ENCODE measurements at regions not wholly inside any gene's neighbourhood (a gene's known extent, or its start where the extent isn't known, plus 50 kb on each side); places are given as distances from the start of the nearest gene placed in this dataset.

GRCh38 chr6:71047417-71047816 is 90.6 kb upstream of the B3GAT2 start:
- H3K4me1 ChIP-seq (ENCODE audit: low read depth), result no peaks in the 10 kb centered on the region
- no peaks in the 10 kb centered on the region for H3K9me3 ChIP-seq
- no peak overlapping the region for H3K4me3 ChIP-seq
- DNase-seq (no peak), ATAC-seq (no peak)
- TF ChIP-seq CTCF (IDR thresholded peaks at IDR 0.05), result no peak
- intact Hi-C loops (cut with DNase I, micrococcal nuclease), result no loop called here
- H3K36me3 ChIP-seq (ENCODE audit: low read depth), result no peaks in the 10 kb centered on the region

- no peaks in the 10 kb centered on the region for H3K9me3 ChIP-seq
- no peaks in the 10 kb centered on the region for H3K4me1 ChIP-seq (ENCODE audit: low read depth)
- intact Hi-C loops (cut with DNase I, micrococcal nuclease), result no loop called here
- no peaks in the 10 kb centered on the region for H3K36me3 ChIP-seq (ENCODE audit: low read depth)
- H3K4me3 ChIP-seq, result no peak overlapping the region
- no peak for TF ChIP-seq CTCF (IDR thresholded peaks at IDR 0.05)
- DNase-seq, result no peak
- no peak for ATAC-seq
These were observed 91.7 kb upstream of the B3GAT2 start for GRCh38 chr6:71048320-71049164.

- intact Hi-C loops (cut with DNase I, micrococcal nuclease), result no loop called here
- Histone ChIP-seq H3K4me1 (ENCODE audit: low read depth) (no peaks in the 10 kb centered on the region), H3K9me3 (no peaks in the 10 kb centered on the region), H3K4me3 (no peak overlapping the region), H3K36me3 (ENCODE audit: low read depth) (no peaks in the 10 kb centered on the region)
- TF ChIP-seq CTCF (IDR thresholded peaks at IDR 0.05), result no peak
- ATAC-seq, result no peak
- DNase-seq, result no peak
These were observed 92.4 kb upstream of the B3GAT2 start for GRCh38 chr6:71049198-71049770.

- no peak for ATAC-seq
- no peak for TF ChIP-seq CTCF (IDR thresholded peaks at IDR 0.05)
- H3K4me1 ChIP-seq (ENCODE audit: low read depth), result no peaks in the 10 kb centered on the region
- DNase-seq, result no peak
- no peaks in the 10 kb centered on the region for H3K36me3 ChIP-seq (ENCODE audit: low read depth)
- intact Hi-C loops (cut with DNase I, micrococcal nuclease), result no loop called here
- H3K9me3 ChIP-seq, result no peaks in the 10 kb centered on the region
- H3K4me3 ChIP-seq, result no peak overlapping the region
These were observed 96.6 kb upstream of the B3GAT2 start for GRCh38 chr6:71053475-71053874.

GRCh38 chr6:71056656-71057055 is 99.8 kb upstream of the B3GAT2 start:
- ATAC-seq, result no peak
- no peaks in the 10 kb centered on the region for H3K36me3 ChIP-seq (ENCODE audit: low read depth)
- no peaks in the 10 kb centered on the region for H3K4me1 ChIP-seq (ENCODE audit: low read depth)
- intact Hi-C loops (cut with DNase I, micrococcal nuclease), result no loop called here
- no peak overlapping the region for H3K4me3 ChIP-seq
- DNase-seq, result no peak
- no peak for TF ChIP-seq CTCF (IDR thresholded peaks at IDR 0.05)
- H3K9me3 ChIP-seq, result no peaks in the 10 kb centered on the region

Measured in mucosa of descending colon (tissue), 3 donors.